ENCODE measurements at regions not wholly inside any gene's neighbourhood (a gene's known extent, or its start where the extent isn't known, plus 50 kb on each side); places are given as distances from the start of the nearest gene placed in this dataset.
"Not testable (repeated sequence)": the region's sequence is repeated elsewhere in the genome, so short reads cannot be mapped to it uniquely, and the experiment has no call there.

GRCh38 chr6:94902974-94903628 is 674.2 kb upstream of the MANEA start:
- DNase-seq: no peak

- DNase-seq: no peak
Observed at GRCh38 chr6:94899191-94899590, 678.1 kb upstream of the MANEA start.

- no peak for DNase-seq
Observed at GRCh38 chr6:94894300-94894699, 683.0 kb upstream of the MANEA start.

GRCh38 chr6:94893327-94893726 is 684.0 kb upstream of the MANEA start:
- no peak for DNase-seq

GRCh38 chr6:94873819-94874218 is 703.5 kb upstream of the MANEA start:
- DNase-seq: not testable (repeated sequence)

GRCh38 chr6:94862112-94862511 is 715.2 kb upstream of the MANEA start:
- DNase-seq: no peak

- DNase-seq: no peak
Observed at GRCh38 chr6:94859924-94860323, 717.4 kb upstream of the MANEA start.

- DNase-seq: not testable (repeated sequence)
Observed at GRCh38 chr6:94856999-94857398, 720.3 kb upstream of the MANEA start.

GRCh38 chr6:94851329-94851728 is 726.0 kb upstream of the MANEA start:
- DNase-seq: not testable (repeated sequence)

GRCh38 chr6:94845742-94846141 is 731.6 kb upstream of the MANEA start:
- DNase-seq: no peak

GRCh38 chr6:94835264-94835663 is 742.1 kb upstream of the MANEA start:
- DNase-seq: no peak

GRCh38 chr6:94813806-94814205 is 763.5 kb upstream of the MANEA start:
- DNase-seq: no peak

- DNase-seq: no peak
Observed at GRCh38 chr6:94801344-94801743, 776.0 kb upstream of the MANEA start.

GRCh38 chr6:94785514-94785913 is 791.8 kb upstream of the MANEA start:
- no peak for DNase-seq

- peak in 1 of 5 donors; percentile 1 for DNase-seq
Observed at GRCh38 chr6:94785081-94785480, 792.3 kb upstream of the MANEA start.

- no peak for DNase-seq
Observed at GRCh38 chr6:94769197-94769596, 808.1 kb upstream of the MANEA start.

GRCh38 chr6:94751641-94752329 is 825.5 kb upstream of the MANEA start:
- no peak for DNase-seq

- no peak for DNase-seq
Observed at GRCh38 chr6:94736236-94736635, 841.1 kb upstream of the MANEA start.

GRCh38 chr6:94735270-94735669 is 842.1 kb upstream of the MANEA start:
- DNase-seq: no peak

GRCh38 chr6:94734751-94735150 is 842.6 kb upstream of the MANEA start:
- DNase-seq: no peak

- no peak for DNase-seq
Observed at GRCh38 chr6:94733066-94733465, 844.3 kb upstream of the MANEA start.

GRCh38 chr6:94727710-94728109 is 849.6 kb upstream of the MANEA start:
- DNase-seq: no peak

GRCh38 chr6:94721459-94721858 is 855.9 kb upstream of the MANEA start:
- no peak for DNase-seq

- DNase-seq: no peak
Observed at GRCh38 chr6:94713446-94713845, 863.9 kb upstream of the MANEA start.

GRCh38 chr6:94698773-94699172 is 878.6 kb upstream of the MANEA start:
- no peak for DNase-seq

Data from T-helper 1 cell (primary cell).